ENCODE measurements at regions not wholly inside any gene's neighbourhood (a gene's known extent, or its start where the extent isn't known, plus 50 kb on each side); places are given as distances from the start of the nearest gene placed in this dataset.

GRCh38 chr5:171595401-171595800 lies 176.0 kb downstream of the FGF18 start:
- H3K27me3 Mint-ChIP-seq: peaks cover 11% of the 10 kb centered on the region
- no peaks in the 10 kb centered on the region for H3K36me3 Mint-ChIP-seq (ENCODE audit: low read depth)
- no peak overlapping the region for H3K27ac Mint-ChIP-seq
- no peaks in the 10 kb centered on the region for H3K9me3 ChIP-seq (ENCODE audit: control insufficient read depth, low read length, poor library complexity, severe bottlenecking)
- H3K4me3 Mint-ChIP-seq: no peak overlapping the region
- ATAC-seq (no peak), DNase-seq (no peak)
- H3K4me1 Mint-ChIP-seq: peaks cover under 1% of the 10 kb centered on the region

GRCh38 chr5:171595801-171596231 lies 176.4 kb downstream of the FGF18 start:
- no peaks in the 10 kb centered on the region for H3K36me3 Mint-ChIP-seq (ENCODE audit: low read depth)
- H3K4me1 Mint-ChIP-seq: peaks cover 5% of the 10 kb centered on the region
- ATAC-seq (no peak), DNase-seq (no peak)
- peaks cover 13% of the 10 kb centered on the region for H3K27me3 Mint-ChIP-seq
- no peaks in the 10 kb centered on the region for H3K9me3 ChIP-seq (ENCODE audit: control insufficient read depth, low read length, poor library complexity, severe bottlenecking)
- H3K27ac Mint-ChIP-seq: no peak overlapping the region
- no peak overlapping the region for H3K4me3 Mint-ChIP-seq

GRCh38 chr5:171596391-171596878 lies 177.0 kb downstream of the FGF18 start:
- H3K9me3 ChIP-seq (ENCODE audit: control insufficient read depth, low read length, poor library complexity, severe bottlenecking): no peaks in the 10 kb centered on the region
- no peak for DNase-seq
- no peak overlapping the region for H3K27ac Mint-ChIP-seq
- ATAC-seq: no peak
- peaks cover 11% of the 10 kb centered on the region for H3K27me3 Mint-ChIP-seq
- no peaks in the 10 kb centered on the region for H3K36me3 Mint-ChIP-seq (ENCODE audit: low read depth)
- H3K4me1 Mint-ChIP-seq: peaks cover 7% of the 10 kb centered on the region
- no peak overlapping the region for H3K4me3 Mint-ChIP-seq

- H3K4me1 Mint-ChIP-seq: peaks cover 7% of the 10 kb centered on the region
- no peak for DNase-seq
- no peak overlapping the region for H3K4me3 Mint-ChIP-seq
- no peaks in the 10 kb centered on the region for H3K36me3 Mint-ChIP-seq (ENCODE audit: low read depth)
- H3K27ac Mint-ChIP-seq: no peak overlapping the region
- H3K9me3 ChIP-seq (ENCODE audit: control insufficient read depth, low read length, poor library complexity, severe bottlenecking): no peaks in the 10 kb centered on the region
- peaks cover 11% of the 10 kb centered on the region for H3K27me3 Mint-ChIP-seq
- ATAC-seq: no peak
Observed at GRCh38 chr5:171597946-171598640, 178.6 kb downstream of the FGF18 start.

GRCh38 chr5:171598641-171599152 lies 179.2 kb downstream of the FGF18 start:
- H3K4me1 Mint-ChIP-seq: peaks cover 7% of the 10 kb centered on the region
- DNase-seq (no peak), ATAC-seq (no peak)
- peaks cover 12% of the 10 kb centered on the region for H3K27me3 Mint-ChIP-seq
- H3K9me3 ChIP-seq (ENCODE audit: control insufficient read depth, low read length, poor library complexity, severe bottlenecking): no peaks in the 10 kb centered on the region
- no peaks in the 10 kb centered on the region for H3K36me3 Mint-ChIP-seq (ENCODE audit: low read depth)
- no peak overlapping the region for H3K4me3 Mint-ChIP-seq
- no peak overlapping the region for H3K27ac Mint-ChIP-seq

- H3K4me3 Mint-ChIP-seq: no peak overlapping the region
- no peaks in the 10 kb centered on the region for H3K9me3 ChIP-seq (ENCODE audit: control insufficient read depth, low read length, poor library complexity, severe bottlenecking)
- ATAC-seq: no peak
- peaks cover 19% of the 10 kb centered on the region for H3K27me3 Mint-ChIP-seq
- H3K27ac Mint-ChIP-seq: no peak overlapping the region
- peaks cover 9% of the 10 kb centered on the region for H3K4me1 Mint-ChIP-seq
- H3K36me3 Mint-ChIP-seq (ENCODE audit: low read depth): no peaks in the 10 kb centered on the region
- DNase-seq: no peak
Observed at GRCh38 chr5:171599411-171599810, 180.0 kb downstream of the FGF18 start.

- Mint-ChIP-seq H3K27me3 (peaks cover 22% of the 10 kb centered on the region), H3K27ac (no peak overlapping the region), H3K36me3 (ENCODE audit: low read depth) (no peaks in the 10 kb centered on the region), H3K4me1 (peaks cover 10% of the 10 kb centered on the region), H3K4me3 (no peak overlapping the region)
- ATAC-seq: no peak
- no peak for DNase-seq
- H3K9me3 ChIP-seq (ENCODE audit: control insufficient read depth, low read length, poor library complexity, severe bottlenecking): no peaks in the 10 kb centered on the region
Observed at GRCh38 chr5:171599957-171600612, 180.6 kb downstream of the FGF18 start.

GRCh38 chr5:171600741-171601265 lies 181.4 kb downstream of the FGF18 start:
- Mint-ChIP-seq H3K27me3 (peaks cover 22% of the 10 kb centered on the region), H3K27ac (no peak overlapping the region)
- no peak for ATAC-seq

GRCh38 chr5:171601266-171601881 lies 181.9 kb downstream of the FGF18 start:
- no peaks in the 10 kb centered on the region for H3K36me3 Mint-ChIP-seq (ENCODE audit: low read depth)
- no peak overlapping the region for H3K4me3 Mint-ChIP-seq
- H3K4me1 Mint-ChIP-seq: peaks cover 10% of the 10 kb centered on the region
- H3K27ac Mint-ChIP-seq: no peak overlapping the region
- no peaks in the 10 kb centered on the region for H3K9me3 ChIP-seq (ENCODE audit: control insufficient read depth, low read length, poor library complexity, severe bottlenecking)
- DNase-seq (no peak), ATAC-seq (no peak)
- H3K27me3 Mint-ChIP-seq: peaks cover 22% of the 10 kb centered on the region

More at GRCh38 chr5:171600741-171601265, 181.4 kb downstream of the FGF18 start:
- H3K9me3 ChIP-seq (ENCODE audit: control insufficient read depth, low read length, poor library complexity, severe bottlenecking): no peaks in the 10 kb centered on the region
- no peak for DNase-seq
- H3K36me3 Mint-ChIP-seq (ENCODE audit: low read depth): no peaks in the 10 kb centered on the region
- H3K4me3 Mint-ChIP-seq: peak overlapping the region; percentile 28
- H3K4me1 Mint-ChIP-seq: peaks cover 10% of the 10 kb centered on the region

- peaks cover 10% of the 10 kb centered on the region for H3K4me1 Mint-ChIP-seq
- no peak overlapping the region for H3K27ac Mint-ChIP-seq
- DNase-seq (no peak), ATAC-seq (no peak)
- no peak overlapping the region for H3K4me3 Mint-ChIP-seq
- peaks cover 16% of the 10 kb centered on the region for H3K27me3 Mint-ChIP-seq
- no peaks in the 10 kb centered on the region for H3K9me3 ChIP-seq (ENCODE audit: control insufficient read depth, low read length, poor library complexity, severe bottlenecking)
- no peaks in the 10 kb centered on the region for H3K36me3 Mint-ChIP-seq (ENCODE audit: low read depth)
Observed at GRCh38 chr5:171603591-171603990, 182.0 kb upstream of the SMIM23 start.

GRCh38 chr5:171604195-171604594 lies 181.4 kb upstream of the SMIM23 start:
- ATAC-seq (no peak), DNase-seq (no peak)
- H3K9me3 ChIP-seq (ENCODE audit: control insufficient read depth, low read length, poor library complexity, severe bottlenecking): no peaks in the 10 kb centered on the region
- Mint-ChIP-seq H3K4me1 (peaks cover 10% of the 10 kb centered on the region), H3K27me3 (peaks cover 19% of the 10 kb centered on the region), H3K36me3 (ENCODE audit: low read depth) (no peaks in the 10 kb centered on the region), H3K4me3 (no peak overlapping the region), H3K27ac (no peak overlapping the region)

- no peak overlapping the region for H3K27ac Mint-ChIP-seq
- H3K36me3 Mint-ChIP-seq (ENCODE audit: low read depth): no peaks in the 10 kb centered on the region
- ATAC-seq (no peak), DNase-seq (no peak)
- H3K4me1 Mint-ChIP-seq: peaks cover 3% of the 10 kb centered on the region
- H3K9me3 ChIP-seq (ENCODE audit: control insufficient read depth, low read length, poor library complexity, severe bottlenecking): no peaks in the 10 kb centered on the region
- no peak overlapping the region for H3K4me3 Mint-ChIP-seq
- peaks cover 21% of the 10 kb centered on the region for H3K27me3 Mint-ChIP-seq
Observed at GRCh38 chr5:171606414-171607024, 179.1 kb upstream of the SMIM23 start.

GRCh38 chr5:171607863-171608262 lies 177.8 kb upstream of the SMIM23 start:
- DNase-seq (no peak), ATAC-seq (no peak)
- Mint-ChIP-seq H3K27ac (no peak overlapping the region), H3K4me1 (peaks cover 3% of the 10 kb centered on the region), H3K27me3 (peaks cover 32% of the 10 kb centered on the region), H3K36me3 (ENCODE audit: low read depth) (no peaks in the 10 kb centered on the region), H3K4me3 (no peak overlapping the region)
- H3K9me3 ChIP-seq (ENCODE audit: control insufficient read depth, low read length, poor library complexity, severe bottlenecking): no peaks in the 10 kb centered on the region

Data from T-helper 17 cell (primary cell).